ENCODE measurements at regions not wholly inside any gene's neighbourhood (a gene's known extent, or its start where the extent isn't known, plus 50 kb on each side); places are given as distances from the start of the nearest gene placed in this dataset.

DNA sequence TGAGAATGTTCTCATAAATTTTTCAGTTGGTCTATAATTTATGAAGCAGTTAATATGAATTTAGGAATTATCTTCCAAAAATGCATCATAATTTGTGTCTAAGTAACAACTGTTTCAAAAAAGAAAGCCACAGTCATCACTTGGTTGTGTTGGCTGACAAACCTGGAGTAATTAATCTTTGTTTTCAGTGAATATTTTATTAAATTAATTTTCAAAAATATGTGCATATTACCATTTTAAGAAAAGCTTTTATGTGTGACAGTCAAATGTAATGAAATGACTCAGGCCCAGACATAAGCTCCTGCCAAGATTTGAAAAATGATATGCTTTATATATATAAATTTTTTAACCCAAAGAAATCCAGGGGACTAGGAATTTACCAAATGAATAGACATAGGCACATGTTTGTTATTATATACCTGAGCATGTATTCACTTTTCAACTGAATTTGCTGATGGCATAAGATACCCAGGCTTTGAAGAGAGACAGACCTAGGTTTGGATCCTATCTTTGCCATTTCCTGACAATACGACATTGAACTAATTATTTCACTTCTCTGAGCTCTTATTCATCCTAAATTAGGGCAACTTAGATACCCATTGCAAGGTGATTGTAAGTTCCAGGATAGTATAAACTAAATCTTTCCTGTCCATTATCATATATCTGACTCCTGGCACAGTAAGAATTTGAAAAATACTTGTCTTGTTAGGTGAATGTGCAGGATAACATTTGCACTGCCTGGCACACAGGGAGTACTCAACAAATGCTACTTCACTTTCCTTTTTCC lies 729.5 kb upstream of the ADGRL2 start:
- no peak for DNase-seq (ENCODE audit: low spot score)

DNA sequence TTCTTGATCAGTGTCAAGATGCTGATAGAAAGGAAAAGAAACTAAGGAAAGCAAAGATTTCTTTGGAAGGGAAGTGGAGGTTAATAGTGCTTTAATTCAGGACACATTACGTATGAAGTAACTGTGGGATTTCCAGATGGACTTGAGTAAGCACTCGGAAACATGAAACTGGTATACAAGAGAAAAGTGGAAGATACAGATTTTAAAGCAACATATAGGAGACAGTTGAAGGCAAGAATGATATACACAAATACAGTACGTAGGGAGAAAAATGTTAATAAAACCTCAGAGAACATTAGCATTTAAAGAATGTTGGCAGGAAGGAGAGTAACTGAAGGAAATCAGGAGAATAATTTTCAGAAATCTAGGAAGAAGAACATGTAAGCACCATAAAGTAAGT lies 730.9 kb upstream of the ADGRL2 start:
- no peak for DNase-seq (ENCODE audit: low spot score)

DNA sequence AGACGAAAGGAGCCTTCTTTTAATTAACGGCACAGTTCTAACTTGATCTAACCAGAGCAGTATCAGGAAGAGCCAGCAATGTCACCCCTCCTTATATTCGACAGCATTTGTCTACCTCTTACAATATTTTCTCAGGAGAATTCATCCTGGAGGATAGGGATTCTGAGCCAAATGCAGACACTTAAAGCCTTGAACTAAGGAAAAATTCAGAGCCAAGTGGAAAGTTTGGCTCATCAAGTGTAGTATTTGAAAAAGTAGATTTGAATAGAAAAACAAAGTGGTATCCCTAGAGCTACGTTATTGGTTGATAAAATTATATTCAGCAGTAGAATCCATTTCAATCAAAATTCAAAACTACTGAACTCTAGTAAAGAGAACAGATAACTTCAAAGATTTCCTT lies 732.0 kb upstream of the ADGRL2 start:
- DNase-seq (ENCODE audit: low spot score): no peak

DNA sequence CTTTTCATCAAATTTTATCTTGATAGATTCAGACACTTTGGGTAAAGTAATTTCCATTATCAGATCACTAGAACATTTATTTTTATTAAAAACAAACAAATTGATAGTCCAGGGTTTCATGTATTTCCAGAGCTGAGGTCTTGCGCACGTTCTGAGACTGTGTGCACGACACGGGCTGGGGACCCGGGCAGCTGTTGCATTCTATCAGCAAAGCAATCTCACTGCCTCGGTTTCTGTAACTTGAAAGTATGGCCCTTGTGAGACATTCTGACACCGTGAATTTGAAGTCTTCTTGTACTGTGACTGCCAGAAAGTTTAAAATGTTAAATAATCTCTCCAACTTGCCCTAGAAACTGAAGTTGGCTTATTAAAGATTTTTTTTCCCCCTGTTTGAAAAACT lies 746.9 kb upstream of the ADGRL2 start:
- no peak for DNase-seq (ENCODE audit: low spot score)

DNA sequence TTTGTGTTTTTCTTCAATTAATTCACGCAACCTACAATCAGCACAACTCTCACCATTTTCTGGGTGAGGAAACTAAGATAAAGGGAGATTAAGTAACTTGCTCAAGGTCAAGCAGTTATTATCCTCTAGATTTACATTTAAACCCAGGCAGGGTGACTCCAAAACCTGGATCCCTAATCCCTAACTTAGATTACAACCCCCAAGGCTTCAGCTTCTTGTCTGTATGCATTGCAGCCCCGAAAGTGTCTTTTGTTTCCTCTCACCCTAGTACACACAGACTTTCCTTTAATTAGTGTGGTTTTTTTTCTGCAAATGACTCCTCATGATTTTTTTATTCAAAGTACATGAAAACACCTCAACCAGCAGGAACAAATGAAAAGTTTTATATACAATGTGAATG lies 748.6 kb upstream of the ADGRL2 start:
- DNase-seq (ENCODE audit: low spot score): no peak

DNA sequence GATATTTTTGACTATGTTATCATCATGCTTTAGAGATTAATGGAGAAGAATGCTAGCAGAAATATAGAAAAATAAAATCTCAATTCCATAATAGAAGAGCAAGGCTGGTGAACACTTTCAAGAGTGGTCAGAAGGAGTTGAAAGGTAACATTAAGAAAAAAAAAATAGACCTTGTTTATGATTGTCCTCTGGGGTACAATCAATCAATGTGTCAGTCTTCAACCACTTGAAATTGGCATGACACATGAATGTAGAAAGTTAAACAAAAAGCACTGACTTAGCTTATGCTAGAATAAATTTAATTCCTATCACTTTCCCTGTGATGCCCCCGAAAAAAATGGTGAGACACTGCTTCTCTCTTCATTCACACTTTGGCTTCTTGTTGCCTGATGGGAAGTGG lies 750.3 kb upstream of the ADGRL2 start:
- no peak for DNase-seq (ENCODE audit: low spot score)

DNA sequence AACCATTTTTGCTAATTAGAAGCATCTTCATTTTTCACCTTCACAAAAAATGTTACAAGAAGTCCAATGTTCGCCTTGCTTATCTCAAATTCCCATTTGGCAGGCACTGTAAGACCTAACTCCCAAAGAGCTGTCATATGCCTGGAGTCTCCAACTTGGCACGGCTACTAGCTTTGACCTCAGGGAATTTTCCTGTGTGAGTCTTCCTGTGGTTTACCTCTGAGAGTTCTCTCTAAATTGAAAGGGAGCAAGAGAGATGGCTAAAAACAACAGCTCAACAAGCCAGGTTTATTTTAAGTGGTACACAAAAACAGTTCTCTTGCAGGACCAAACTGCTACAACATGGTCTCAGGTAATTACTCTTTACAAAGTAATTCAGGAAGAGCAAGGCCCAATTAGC lies 756.0 kb upstream of the ADGRL2 start:
- DNase-seq (ENCODE audit: low spot score): no peak

DNA sequence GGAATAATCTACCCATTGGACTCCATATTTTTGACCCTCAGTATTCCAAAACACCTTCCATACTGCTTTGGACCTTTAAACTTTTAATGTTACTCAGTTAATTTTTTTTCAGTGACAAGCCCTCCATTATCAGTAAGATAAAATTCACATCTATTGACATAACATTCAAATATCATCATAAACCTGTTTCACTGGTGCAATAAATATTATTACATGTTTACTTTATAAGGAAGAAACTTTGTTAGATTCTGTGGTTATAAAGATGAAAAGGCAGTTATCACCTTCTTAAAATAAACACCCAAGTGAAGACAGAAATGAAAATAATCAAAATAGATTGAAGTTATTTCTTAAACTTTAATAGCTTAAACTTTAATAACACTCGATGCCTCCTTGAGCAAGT lies 758.5 kb upstream of the ADGRL2 start:
- DNase-seq (ENCODE audit: low spot score): no peak

DNA sequence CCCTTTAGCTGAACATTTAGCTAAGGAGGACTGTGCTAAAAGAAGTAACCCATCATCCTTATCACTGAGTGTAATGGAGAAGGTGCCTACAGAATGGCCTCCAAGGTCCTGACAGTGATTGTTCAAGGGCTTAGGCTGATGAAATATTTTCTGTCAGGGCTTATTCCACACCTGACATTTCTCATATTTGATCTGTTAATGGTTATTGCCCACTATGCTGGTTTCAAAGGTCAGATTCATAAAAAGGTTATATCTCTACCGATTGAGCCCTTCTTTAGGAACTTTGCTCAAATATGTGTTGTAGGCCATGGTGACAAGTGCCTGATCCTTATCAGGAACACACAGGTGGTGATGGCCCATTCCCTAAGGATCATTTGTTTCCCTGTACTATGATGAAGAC lies 766.4 kb upstream of the ADGRL2 start:
- DNase-seq (ENCODE audit: low spot score): no peak

DNA sequence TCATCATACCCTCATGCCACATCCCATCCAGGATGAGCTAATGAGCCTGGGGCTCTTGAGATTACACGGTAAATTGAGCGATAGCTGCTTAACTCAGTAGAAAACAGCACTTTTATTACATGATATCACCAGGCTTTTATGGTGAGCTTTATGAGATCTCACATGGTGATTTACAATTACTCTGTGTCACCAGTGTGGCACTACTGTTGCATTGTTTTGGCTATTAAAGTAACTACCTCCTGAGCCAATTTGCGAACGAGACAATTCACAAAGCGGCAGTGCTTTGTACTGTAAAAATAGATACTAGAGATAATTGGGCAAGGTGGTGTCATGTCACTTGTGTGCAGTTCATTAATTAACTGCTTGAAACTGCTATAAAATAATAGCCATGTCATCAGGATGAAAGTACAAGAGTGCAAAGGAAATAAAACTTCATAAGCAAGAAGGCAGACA lies 767.7 kb upstream of the ADGRL2 start:
- no peak for DNase-seq (ENCODE audit: low spot score)

DNA sequence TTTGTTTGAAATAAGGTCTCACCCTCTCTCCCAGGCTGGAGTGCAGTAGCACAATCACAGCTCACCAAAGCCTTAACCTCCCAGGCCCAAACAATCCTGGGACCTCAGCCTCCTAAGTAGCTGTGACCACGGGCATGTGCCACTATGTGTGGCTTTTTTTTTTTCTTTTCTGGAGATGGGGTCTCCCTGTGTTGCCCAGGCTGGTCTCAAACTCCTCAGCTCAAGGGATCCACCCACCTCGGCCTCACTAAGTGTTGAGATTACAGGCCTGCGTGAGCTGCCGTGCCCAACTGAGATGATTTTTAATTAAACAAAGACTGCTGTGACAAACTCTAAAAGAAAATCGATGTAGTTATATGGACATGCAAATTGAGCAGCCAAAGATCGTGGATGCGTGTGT lies 768.4 kb upstream of the ADGRL2 start:
- DNase-seq (ENCODE audit: low spot score): no peak

DNA sequence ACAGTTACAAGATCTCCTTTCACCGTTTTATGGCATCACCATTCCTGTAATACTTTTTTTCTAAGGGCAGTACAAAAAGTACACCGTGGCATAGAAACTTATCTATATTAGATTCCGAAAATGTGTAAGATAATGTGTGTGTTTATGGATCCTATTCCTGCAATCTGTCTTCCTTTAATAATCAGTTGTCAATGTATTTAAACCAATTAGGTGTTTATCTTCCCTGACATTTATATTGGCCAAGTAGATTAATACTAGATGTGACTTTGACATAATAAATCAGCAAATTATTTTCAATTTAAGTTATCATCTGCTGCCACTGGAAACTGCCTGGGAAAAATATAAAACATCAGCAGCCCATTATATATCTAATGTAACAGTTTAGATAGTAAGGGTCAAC lies 770.3 kb upstream of the ADGRL2 start:
- DNase-seq (ENCODE audit: low spot score): no peak

DNA sequence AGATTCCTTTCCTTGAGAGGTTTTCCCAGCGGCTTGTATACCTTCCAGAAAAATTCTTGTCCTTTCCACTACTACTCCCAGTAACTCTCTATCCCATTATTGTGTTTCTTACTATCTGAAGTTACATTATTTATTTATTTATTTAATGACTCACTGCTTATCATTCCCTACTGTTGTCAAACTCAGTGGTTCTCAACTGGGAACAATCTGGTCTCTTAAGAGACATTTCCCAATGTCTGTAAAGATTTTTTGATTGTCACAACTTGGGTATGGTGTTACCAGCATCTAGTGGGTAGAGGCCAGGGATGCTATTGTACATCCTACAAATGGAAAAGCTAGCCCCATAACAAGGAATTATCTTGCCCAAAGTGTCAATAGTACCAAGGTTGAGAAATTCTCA lies 771.5 kb upstream of the ADGRL2 start:
- DNase-seq (ENCODE audit: low spot score): no peak

DNA sequence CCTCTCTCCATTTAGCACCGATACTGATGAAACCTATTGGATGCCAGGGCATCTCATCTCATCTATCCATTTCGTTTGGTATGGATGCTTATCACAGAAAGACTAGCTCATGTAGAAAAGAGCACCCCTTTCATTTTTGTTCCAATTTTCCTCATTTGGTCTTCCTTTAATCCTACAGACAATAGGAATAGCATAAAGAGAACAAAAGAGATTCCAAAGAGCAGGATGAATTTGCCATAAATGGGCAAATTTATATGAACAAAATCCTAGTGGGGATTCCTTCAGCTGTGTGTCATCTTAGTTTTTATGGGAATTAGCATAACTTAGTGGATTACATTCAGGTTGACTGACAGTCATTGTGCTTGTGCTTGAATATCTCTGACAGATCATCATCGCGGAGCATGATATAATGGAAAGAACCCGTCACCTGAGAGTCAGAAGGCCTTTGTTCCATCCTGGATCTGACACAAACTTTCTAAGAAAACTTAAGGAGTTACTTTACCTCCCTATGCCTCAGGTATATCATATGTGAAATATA lies 777.5 kb upstream of the ADGRL2 start:
- no peak for DNase-seq (ENCODE audit: low spot score)

DNA sequence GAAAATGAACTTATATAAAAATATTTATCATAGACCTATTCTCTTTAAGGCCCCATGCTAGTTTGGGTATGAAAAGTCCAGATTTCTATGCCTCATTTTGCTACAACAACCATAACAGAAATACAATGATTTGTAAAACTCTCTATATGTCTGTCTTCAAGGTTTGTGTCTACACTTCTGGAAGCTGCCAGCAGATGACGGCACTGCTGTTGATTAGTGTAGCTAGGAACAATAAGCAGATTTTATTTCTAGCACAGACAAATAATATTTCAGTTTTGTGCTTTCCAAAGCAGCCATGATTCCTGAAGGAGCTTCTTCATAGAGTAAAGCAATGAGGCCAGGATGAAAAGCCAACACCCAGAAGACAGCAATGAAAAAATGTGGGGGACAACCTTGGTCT lies 779.6 kb upstream of the ADGRL2 start:
- no peak for DNase-seq (ENCODE audit: low spot score)

DNA sequence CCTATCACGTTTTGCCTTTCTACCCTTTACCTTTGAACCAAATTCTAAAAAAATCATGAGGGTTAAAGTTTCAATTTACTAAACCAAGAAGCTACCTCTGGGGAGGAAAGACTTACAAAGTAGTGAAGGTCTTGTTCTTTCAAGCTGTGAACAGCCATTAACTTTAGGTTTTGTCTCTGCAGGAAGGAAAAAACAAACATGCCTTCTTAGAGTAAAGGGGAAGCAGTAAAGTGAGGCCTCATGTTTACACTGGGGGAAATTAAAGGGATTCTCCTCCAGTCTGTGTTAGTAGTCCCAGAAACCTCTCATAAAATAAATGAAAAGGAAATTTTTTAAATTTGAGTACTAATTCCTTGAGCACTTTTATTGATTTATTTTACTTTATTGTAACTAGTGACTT lies 780.2 kb upstream of the ADGRL2 start:
- no peak for DNase-seq (ENCODE audit: low spot score)

DNA sequence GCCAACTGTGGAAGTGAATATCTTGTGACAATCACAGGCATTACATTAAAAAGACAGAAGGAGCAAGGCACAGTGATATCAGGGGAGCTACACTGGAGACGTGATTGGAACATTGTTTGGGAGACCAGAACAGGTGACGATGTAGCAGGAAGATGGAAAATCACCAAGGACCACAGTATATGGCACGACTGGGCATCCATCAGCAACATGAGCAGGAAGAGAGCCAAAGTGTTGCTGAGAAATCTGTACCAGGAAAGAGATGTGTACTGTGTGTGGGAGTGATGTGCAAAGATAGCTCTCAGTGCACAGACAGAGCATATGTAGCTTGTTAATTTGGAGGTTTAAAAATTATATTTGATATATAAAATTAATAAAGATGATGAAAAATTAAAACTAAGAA lies 790.6 kb upstream of the ADGRL2 start:
- DNase-seq (ENCODE audit: low spot score): no peak

DNA sequence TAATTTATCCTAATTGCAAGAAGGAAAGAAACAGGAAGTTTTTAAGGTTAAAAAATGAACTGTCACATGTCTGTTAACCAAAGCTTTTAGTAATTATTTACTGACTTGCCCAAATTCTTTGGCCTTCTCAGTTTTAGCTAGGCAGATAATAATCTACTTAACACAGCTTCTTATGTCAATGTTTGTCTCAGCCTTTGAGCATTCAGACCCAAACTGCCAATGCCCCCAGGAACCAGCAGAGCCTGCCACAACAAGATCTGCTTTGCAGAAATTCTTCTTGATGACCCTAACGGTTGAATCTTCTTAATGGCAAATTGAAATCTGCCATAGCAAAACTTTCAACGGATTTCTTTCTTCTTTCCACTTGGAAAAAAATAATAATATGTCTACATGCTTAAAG lies 792.4 kb upstream of the ADGRL2 start:
- no peak for DNase-seq (ENCODE audit: low spot score)

DNA sequence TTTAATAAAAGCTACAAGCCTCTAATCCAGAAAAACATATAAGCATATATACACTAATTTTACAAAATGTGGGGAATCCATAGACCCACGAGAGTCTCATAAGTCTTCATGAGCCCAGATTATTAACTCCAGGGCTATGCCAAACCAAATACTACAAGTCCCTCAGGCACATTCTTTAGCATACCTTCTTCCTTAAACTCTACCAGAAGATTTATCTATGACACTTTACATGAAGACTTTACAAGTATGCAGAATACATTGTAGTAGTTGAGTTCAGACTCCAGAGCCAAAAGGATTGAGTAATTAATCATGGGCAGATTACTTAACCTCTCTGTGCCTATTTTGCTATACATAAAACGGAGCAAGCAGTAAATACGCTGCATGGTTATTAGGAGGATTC lies 793.7 kb upstream of the ADGRL2 start:
- DNase-seq (ENCODE audit: low spot score): no peak

DNA sequence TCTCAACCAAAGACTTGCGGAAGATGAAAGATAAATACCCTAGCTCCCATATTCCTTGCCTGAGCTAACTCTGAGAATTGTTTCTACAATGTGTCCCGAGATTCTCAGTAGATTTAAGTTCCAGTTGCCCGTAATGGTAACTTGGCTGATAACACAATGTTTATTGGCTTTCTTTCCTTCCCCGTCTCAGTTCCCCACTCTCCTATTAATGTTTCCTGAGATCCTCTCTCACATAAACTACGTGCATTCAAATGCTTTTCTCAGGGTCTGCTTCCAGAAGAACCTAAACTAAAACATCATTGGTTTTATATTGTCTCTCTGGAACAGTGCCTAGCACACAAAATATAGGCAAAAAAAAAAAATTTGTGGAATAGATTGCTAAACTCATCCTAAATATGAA lies 794.2 kb upstream of the ADGRL2 start:
- no peak for DNase-seq (ENCODE audit: low spot score)

DNA sequence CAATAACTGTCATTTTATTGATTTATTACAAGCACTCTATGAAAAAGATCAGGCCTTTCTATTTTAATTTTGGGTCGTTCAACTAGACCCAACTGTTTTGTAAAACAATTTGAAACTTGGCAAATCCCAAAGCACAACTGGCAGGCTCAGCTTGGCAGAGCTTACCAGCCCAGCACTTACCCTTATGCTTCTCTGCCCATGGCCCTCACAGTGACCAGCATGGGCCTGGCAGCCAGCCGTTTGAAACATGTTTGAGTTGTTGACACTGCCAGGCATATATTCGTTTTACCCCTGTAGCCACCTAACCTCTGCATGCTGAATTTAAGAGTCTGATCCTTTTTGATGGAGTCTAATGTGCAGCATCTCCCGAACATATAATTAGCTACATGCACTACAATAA lies 796.7 kb upstream of the ADGRL2 start:
- DNase-seq (ENCODE audit: low spot score): no peak

DNA sequence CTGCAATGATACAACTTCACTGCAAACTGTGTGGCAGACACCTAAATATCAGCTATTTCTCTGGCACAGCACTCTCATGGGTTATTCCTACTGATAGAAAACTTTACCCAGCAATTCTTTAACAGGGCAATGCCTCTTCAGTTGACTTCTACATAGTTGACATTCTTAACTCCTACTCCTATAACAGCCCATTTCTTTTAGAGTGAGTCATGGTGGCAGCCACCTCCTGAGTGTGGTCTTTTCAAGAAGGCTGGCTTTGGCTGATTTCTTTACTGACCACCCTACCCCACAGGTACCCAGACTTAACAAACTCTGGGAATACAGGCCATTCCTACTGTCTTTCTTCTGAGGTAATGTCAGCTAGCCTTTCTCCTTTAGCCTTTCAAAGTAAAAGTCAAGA lies 805.8 kb upstream of the ADGRL2 start:
- no peak for DNase-seq (ENCODE audit: low spot score)

DNA sequence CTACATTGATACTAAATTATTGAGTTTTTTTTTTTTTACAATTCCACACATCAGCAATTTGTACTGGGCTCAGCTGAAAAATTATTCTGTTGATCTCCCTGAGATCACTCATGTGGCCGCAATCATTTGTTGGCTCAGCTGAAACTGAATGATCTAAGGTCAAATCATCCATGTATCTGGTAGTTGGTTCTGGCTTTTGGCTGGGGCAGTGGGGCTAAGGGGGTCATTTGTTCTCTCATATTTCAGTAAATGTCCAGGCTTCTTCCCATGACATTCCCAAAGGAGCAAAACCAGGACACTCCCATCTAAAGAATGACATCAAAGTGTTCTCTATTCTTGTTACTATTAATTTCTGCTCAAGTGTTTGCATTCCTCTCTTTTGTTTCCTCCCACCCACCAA lies 806.7 kb upstream of the ADGRL2 start:
- DNase-seq (ENCODE audit: low spot score): no peak
